ENCODE measurements at regions not wholly inside any gene's neighbourhood (a gene's known extent, or its start where the extent isn't known, plus 50 kb on each side); places are given as distances from the start of the nearest gene placed in this dataset.

- Histone ChIP-seq H3K4me1 (ENCODE audit: low read length) (no peaks in the 10 kb centered on the region), H3K27me3 (ENCODE audit: low read length) (no peaks in the 10 kb centered on the region), H4K20me1 (ENCODE audit: insufficient read depth, low read depth, low read length) (no peaks in the 10 kb centered on the region), H3K79me2 (ENCODE audit: low read length) (no peaks in the 10 kb centered on the region), H3K9me2 (replicated peaks; ENCODE audit: insufficient read depth, low read length) (no peaks in the 10 kb centered on the region), H2AFZ (ENCODE audit: low read length) (no peak overlapping the region), H3K4me3 (ENCODE audit: low read length) (no peak overlapping the region), H3K9ac (ENCODE audit: low read length) (no peak overlapping the region), H3K27ac (ENCODE audit: low read length) (no peak overlapping the region), H3K4me2 (ENCODE audit: low read depth, low read length, poor library complexity, severe bottlenecking) (no peak overlapping the region), H3K9me3 (ENCODE audit: low read length) (no peaks in the 10 kb centered on the region), H3K36me3 (ENCODE audit: insufficient read depth, low read length) (no peaks in the 10 kb centered on the region)
- no peak for DNase-seq
Observed at GRCh38 chr2:150570712-150571111, 83.2 kb upstream of the RND3 start.

GRCh38 chr2:150569761-150570160 is 82.3 kb upstream of the RND3 start:
- no peaks in the 10 kb centered on the region for H3K9me3 ChIP-seq (ENCODE audit: low read length)
- H3K9ac ChIP-seq (ENCODE audit: low read length) = no peak overlapping the region
- H3K27me3 ChIP-seq (ENCODE audit: low read length) = no peaks in the 10 kb centered on the region
- no peaks in the 10 kb centered on the region for H3K9me2 ChIP-seq (replicated peaks; ENCODE audit: insufficient read depth, low read length)
- no peak overlapping the region for H3K27ac ChIP-seq (ENCODE audit: low read length)
- no peak for DNase-seq
- no peaks in the 10 kb centered on the region for H3K36me3 ChIP-seq (ENCODE audit: insufficient read depth, low read length)
- H2AFZ ChIP-seq (ENCODE audit: low read length) = no peak overlapping the region
- H3K4me1 ChIP-seq (ENCODE audit: low read length) = no peaks in the 10 kb centered on the region
- no peaks in the 10 kb centered on the region for H4K20me1 ChIP-seq (ENCODE audit: insufficient read depth, low read depth, low read length)
- no peak overlapping the region for H3K4me2 ChIP-seq (ENCODE audit: low read depth, low read length, poor library complexity, severe bottlenecking)
- no peak overlapping the region for H3K4me3 ChIP-seq (ENCODE audit: low read length)
- H3K79me2 ChIP-seq (ENCODE audit: low read length) = no peaks in the 10 kb centered on the region

GRCh38 chr2:150567771-150568301 is 80.4 kb upstream of the RND3 start:
- no peaks in the 10 kb centered on the region for H3K27me3 ChIP-seq (ENCODE audit: low read length)
- no peak overlapping the region for H2AFZ ChIP-seq (ENCODE audit: low read length)
- H3K9ac ChIP-seq (ENCODE audit: low read length) = no peak overlapping the region
- H3K4me1 ChIP-seq (ENCODE audit: low read length) = no peaks in the 10 kb centered on the region
- no peak overlapping the region for H3K4me3 ChIP-seq (ENCODE audit: low read length)
- DNase-seq = no peak
- no peaks in the 10 kb centered on the region for H3K9me3 ChIP-seq (ENCODE audit: low read length)
- H4K20me1 ChIP-seq (ENCODE audit: insufficient read depth, low read depth, low read length) = no peaks in the 10 kb centered on the region
- no peaks in the 10 kb centered on the region for H3K79me2 ChIP-seq (ENCODE audit: low read length)
- H3K27ac ChIP-seq (ENCODE audit: low read length) = no peak overlapping the region
- H3K36me3 ChIP-seq (ENCODE audit: insufficient read depth, low read length) = no peaks in the 10 kb centered on the region
- H3K4me2 ChIP-seq (ENCODE audit: low read depth, low read length, poor library complexity, severe bottlenecking) = no peak overlapping the region
- no peaks in the 10 kb centered on the region for H3K9me2 ChIP-seq (replicated peaks; ENCODE audit: insufficient read depth, low read length)

GRCh38 chr2:150566289-150566688 is 78.8 kb upstream of the RND3 start:
- Histone ChIP-seq H3K27me3 (ENCODE audit: low read length) (no peaks in the 10 kb centered on the region), H3K36me3 (ENCODE audit: insufficient read depth, low read length) (no peaks in the 10 kb centered on the region), H2AFZ (ENCODE audit: low read length) (no peak overlapping the region), H3K9me3 (ENCODE audit: low read length) (no peaks in the 10 kb centered on the region), H3K79me2 (ENCODE audit: low read length) (no peaks in the 10 kb centered on the region), H3K4me2 (ENCODE audit: low read depth, low read length, poor library complexity, severe bottlenecking) (no peak overlapping the region), H4K20me1 (ENCODE audit: insufficient read depth, low read depth, low read length) (no peaks in the 10 kb centered on the region), H3K4me3 (ENCODE audit: low read length) (no peak overlapping the region), H3K9me2 (replicated peaks; ENCODE audit: insufficient read depth, low read length) (no peaks in the 10 kb centered on the region), H3K4me1 (ENCODE audit: low read length) (no peaks in the 10 kb centered on the region), H3K27ac (ENCODE audit: low read length) (no peak overlapping the region), H3K9ac (ENCODE audit: low read length) (no peak overlapping the region)
- DNase-seq = no peak

- DNase-seq = no peak
- H3K9me2 ChIP-seq (replicated peaks; ENCODE audit: insufficient read depth, low read length) = no peaks in the 10 kb centered on the region
Observed at GRCh38 chr2:150561076-150561475, 73.6 kb upstream of the RND3 start.

GRCh38 chr2:150557020-150557600 is 69.6 kb upstream of the RND3 start:
- no peaks in the 10 kb centered on the region for H3K27me3 ChIP-seq (ENCODE audit: low read length)
- no peak overlapping the region for H2AFZ ChIP-seq (ENCODE audit: low read length)
- H3K27ac ChIP-seq (ENCODE audit: low read length) = no peak overlapping the region
- no peak overlapping the region for H3K4me3 ChIP-seq (ENCODE audit: low read length)
- H3K4me2 ChIP-seq (ENCODE audit: low read depth, low read length, poor library complexity, severe bottlenecking) = no peak overlapping the region
- H4K20me1 ChIP-seq (ENCODE audit: insufficient read depth, low read depth, low read length) = no peaks in the 10 kb centered on the region
- no peaks in the 10 kb centered on the region for H3K4me1 ChIP-seq (ENCODE audit: low read length)
- no peaks in the 10 kb centered on the region for H3K79me2 ChIP-seq (ENCODE audit: low read length)
- no peaks in the 10 kb centered on the region for H3K36me3 ChIP-seq (ENCODE audit: insufficient read depth, low read length)
- no peaks in the 10 kb centered on the region for H3K9me3 ChIP-seq (ENCODE audit: low read length)
- no peaks in the 10 kb centered on the region for H3K9me2 ChIP-seq (replicated peaks; ENCODE audit: insufficient read depth, low read length)
- H3K9ac ChIP-seq (ENCODE audit: low read length) = no peak overlapping the region
- DNase-seq = no peak

More at GRCh38 chr2:150561076-150561475, 73.6 kb upstream of the RND3 start:
- Histone ChIP-seq H3K4me1 (ENCODE audit: low read length) (no peaks in the 10 kb centered on the region), H3K27ac (ENCODE audit: low read length) (no peak overlapping the region), H3K27me3 (ENCODE audit: low read length) (no peaks in the 10 kb centered on the region), H4K20me1 (ENCODE audit: insufficient read depth, low read depth, low read length) (no peaks in the 10 kb centered on the region), H3K4me2 (ENCODE audit: low read depth, low read length, poor library complexity, severe bottlenecking) (no peak overlapping the region), H3K9ac (ENCODE audit: low read length) (no peak overlapping the region), H3K4me3 (ENCODE audit: low read length) (no peak overlapping the region), H3K36me3 (ENCODE audit: insufficient read depth, low read length) (no peaks in the 10 kb centered on the region), H3K79me2 (ENCODE audit: low read length) (no peaks in the 10 kb centered on the region), H3K9me3 (ENCODE audit: low read length) (no peaks in the 10 kb centered on the region), H2AFZ (ENCODE audit: low read length) (no peak overlapping the region)

- Histone ChIP-seq H3K4me3 (ENCODE audit: low read length) (no peak overlapping the region), H3K4me2 (ENCODE audit: low read depth, low read length, poor library complexity, severe bottlenecking) (no peak overlapping the region), H3K27ac (ENCODE audit: low read length) (no peak overlapping the region), H3K9me3 (ENCODE audit: low read length) (no peaks in the 10 kb centered on the region), H3K9ac (ENCODE audit: low read length) (no peak overlapping the region), H2AFZ (ENCODE audit: low read length) (no peak overlapping the region), H3K9me2 (replicated peaks; ENCODE audit: insufficient read depth, low read length) (no peaks in the 10 kb centered on the region), H3K27me3 (ENCODE audit: low read length) (no peaks in the 10 kb centered on the region), H3K36me3 (ENCODE audit: insufficient read depth, low read length) (no peaks in the 10 kb centered on the region), H4K20me1 (ENCODE audit: insufficient read depth, low read depth, low read length) (no peaks in the 10 kb centered on the region), H3K79me2 (ENCODE audit: low read length) (no peaks in the 10 kb centered on the region), H3K4me1 (ENCODE audit: low read length) (no peaks in the 10 kb centered on the region)
- no peak for DNase-seq
Observed at GRCh38 chr2:150555611-150556356, 68.3 kb upstream of the RND3 start.

GRCh38 chr2:150554046-150554445 is 66.6 kb upstream of the RND3 start:
- no peak overlapping the region for H3K4me2 ChIP-seq (ENCODE audit: low read depth, low read length, poor library complexity, severe bottlenecking)
- no peak overlapping the region for H3K9ac ChIP-seq (ENCODE audit: low read length)
- no peaks in the 10 kb centered on the region for H3K4me1 ChIP-seq (ENCODE audit: low read length)
- no peak overlapping the region for H3K4me3 ChIP-seq (ENCODE audit: low read length)
- no peak overlapping the region for H3K27ac ChIP-seq (ENCODE audit: low read length)
- no peaks in the 10 kb centered on the region for H4K20me1 ChIP-seq (ENCODE audit: insufficient read depth, low read depth, low read length)
- H3K9me2 ChIP-seq (replicated peaks; ENCODE audit: insufficient read depth, low read length) = no peaks in the 10 kb centered on the region
- H3K9me3 ChIP-seq (ENCODE audit: low read length) = no peaks in the 10 kb centered on the region
- H2AFZ ChIP-seq (ENCODE audit: low read length) = no peak overlapping the region
- no peaks in the 10 kb centered on the region for H3K27me3 ChIP-seq (ENCODE audit: low read length)
- DNase-seq = no peak
- H3K79me2 ChIP-seq (ENCODE audit: low read length) = no peaks in the 10 kb centered on the region
- no peaks in the 10 kb centered on the region for H3K36me3 ChIP-seq (ENCODE audit: insufficient read depth, low read length)
